Tongue (tissue), 1 donor: ENCODE measurements at regions not wholly inside any gene's neighbourhood (a gene's known extent, or its start where the extent isn't known, plus 50 kb on each side); places are given as distances from the start of the nearest gene placed in this dataset.

ENCODE experiments used
- DNase-seq: peaks from one replicate; pipeline ENCODE4 v3.0.0-alpha.2; 2015

DNA sequence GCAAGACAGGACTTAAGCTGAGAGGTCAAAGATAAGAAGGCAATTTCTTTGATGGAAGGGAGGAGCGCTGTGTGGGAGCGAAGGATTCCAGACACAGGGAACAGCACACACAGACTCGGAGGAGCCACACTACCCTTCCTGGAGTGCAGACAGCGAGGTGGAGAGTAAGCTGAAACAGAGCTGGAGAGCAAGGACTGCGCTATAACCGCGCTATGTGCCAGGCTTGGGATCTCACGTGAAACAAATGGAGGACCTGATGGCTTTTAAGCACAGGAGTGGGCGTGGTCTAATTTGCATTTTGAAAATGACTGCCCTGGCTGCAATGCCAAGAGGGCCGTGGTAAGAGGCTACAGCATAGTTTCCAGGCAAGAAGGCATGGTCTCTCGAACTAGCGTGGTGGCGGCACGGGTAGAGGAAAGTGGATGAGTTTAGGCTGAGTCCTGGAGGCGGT lies 113.9 kb upstream of the SORBS2 start:
- DNase-seq = no peak

DNA sequence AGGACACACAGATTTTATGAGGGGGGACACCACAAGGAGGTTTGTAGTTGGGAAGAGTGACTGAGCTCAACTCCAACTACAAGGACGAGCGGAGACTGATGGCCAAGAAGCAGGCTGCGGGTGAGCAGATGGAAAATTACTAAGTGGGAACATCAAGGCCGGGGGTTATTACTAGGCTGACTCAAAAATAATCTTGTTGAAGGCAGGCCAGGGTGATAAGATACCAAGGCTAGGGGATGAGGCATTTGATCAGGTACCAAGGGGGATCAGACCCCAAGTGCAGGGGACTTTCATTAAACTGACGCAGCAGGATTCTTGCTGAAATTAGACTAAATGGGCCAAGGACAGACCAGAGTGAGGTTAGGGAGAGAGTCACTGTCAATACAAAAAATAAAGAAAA lies 119.4 kb upstream of the SORBS2 start:
- DNase-seq = no peak

DNA sequence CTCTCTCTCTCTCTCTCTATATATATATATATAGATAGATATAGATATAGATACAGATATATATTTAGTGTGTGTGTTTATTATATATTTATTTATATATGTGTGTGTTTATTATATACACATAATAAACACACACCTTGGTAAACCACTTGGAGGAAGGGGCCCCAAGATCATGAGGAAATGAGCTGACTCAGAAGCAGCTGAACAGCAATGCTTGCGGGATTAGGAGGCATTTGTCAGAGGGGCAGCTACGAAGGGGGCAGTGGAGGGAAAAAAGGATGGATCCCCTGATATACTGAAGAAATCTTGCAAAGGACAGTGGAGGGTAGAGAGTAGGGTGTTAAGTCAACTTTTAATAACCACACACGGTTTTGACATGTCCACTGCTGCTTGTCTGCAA lies 120.0 kb upstream of the SORBS2 start:
- DNase-seq = no peak

- DNase-seq = no peak
Measured at GRCh38 chr4:185932491-185932890, 120.5 kb upstream of the SORBS2 start.

- no peak for DNase-seq
Measured at GRCh38 chr4:185933078-185933581, 121.1 kb upstream of the SORBS2 start.

GRCh38 chr4:185936650-185937376 lies 124.8 kb upstream of the SORBS2 start:
- no peak for DNase-seq

DNA sequence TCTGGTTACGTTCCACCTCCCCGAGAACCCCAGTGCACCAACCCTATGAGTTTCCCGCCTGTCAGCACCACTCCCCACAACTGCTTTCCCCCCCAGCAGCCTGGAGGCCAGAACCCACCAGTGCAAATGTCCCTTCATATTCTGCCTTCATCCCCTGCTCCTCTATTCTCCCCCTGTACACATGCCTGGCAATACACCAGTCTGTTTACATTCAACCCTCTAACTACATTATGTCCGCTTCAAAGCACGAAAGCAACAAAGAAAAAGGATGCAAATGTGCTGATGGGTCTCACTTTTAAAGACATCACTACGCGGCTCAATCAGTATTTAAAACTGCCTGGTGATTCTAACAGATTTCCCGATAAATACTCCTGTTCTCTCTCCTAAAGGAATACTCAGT lies 126.7 kb upstream of the SORBS2 start:
- DNase-seq = no peak

DNA sequence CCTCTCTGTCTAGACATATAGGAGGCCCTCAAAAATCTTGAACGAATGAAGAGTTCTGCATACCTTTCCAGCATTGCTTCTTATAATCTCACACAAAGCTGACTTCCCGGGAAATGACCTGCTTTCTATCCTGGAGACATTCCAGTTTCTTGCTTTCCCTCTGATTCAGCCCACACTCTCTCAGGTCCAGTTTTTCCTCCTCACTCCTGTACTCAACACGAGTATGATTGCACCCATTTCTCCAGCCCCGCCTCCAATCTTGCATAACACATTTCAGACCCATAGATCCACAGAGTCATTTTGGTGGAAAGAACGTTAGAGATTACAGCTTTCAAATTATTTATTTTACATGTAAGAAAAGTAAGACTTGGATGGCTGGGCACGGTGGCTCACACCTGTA lies 127.5 kb upstream of the TLR3 start:
- DNase-seq = no peak

- DNase-seq = no peak
Measured at GRCh38 chr4:185945252-185945651, 123.7 kb upstream of the TLR3 start.

DNA sequence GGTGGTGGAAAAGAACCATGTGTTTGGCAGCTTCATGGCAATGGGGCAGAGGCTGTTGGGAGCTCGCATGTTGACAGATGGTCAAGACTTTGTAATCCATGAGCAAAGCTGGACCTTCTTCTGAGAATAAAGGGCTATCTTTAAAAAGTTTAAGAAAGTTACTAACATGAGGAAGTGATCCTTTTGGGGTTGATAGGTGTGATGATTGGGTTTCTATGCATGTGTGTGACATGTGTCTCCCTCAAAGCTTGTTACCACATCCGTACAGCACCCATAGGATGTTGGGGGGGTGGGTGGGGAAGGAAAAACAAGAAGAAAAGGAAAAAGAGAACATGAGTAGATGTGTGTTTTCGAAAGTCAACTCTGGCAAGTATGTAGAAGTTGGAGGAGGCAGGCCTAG lies 123.0 kb upstream of the TLR3 start:
- DNase-seq = no peak

DNA sequence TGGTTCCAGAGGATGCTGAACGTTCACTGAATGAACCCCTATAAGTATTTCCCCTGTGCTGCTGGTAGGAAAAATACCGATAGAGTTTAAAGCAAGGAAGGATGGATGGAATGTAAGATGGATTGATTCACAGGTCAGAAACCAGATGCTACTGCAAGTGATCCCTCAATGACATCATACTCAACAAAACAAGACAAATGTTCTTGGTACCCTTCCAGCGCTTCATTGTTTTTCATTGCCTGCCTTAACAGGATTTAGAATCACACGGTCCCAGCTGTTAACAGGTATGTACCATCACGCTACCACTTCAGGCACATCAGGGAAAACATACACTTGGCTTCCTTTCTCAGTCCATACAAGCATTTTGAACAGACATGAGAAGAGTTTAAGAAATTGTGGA lies 118.1 kb upstream of the TLR3 start:
- DNase-seq = peak; percentile 35

GRCh38 chr4:185955151-185955770 lies 113.7 kb upstream of the TLR3 start:
- no peak for DNase-seq

DNA sequence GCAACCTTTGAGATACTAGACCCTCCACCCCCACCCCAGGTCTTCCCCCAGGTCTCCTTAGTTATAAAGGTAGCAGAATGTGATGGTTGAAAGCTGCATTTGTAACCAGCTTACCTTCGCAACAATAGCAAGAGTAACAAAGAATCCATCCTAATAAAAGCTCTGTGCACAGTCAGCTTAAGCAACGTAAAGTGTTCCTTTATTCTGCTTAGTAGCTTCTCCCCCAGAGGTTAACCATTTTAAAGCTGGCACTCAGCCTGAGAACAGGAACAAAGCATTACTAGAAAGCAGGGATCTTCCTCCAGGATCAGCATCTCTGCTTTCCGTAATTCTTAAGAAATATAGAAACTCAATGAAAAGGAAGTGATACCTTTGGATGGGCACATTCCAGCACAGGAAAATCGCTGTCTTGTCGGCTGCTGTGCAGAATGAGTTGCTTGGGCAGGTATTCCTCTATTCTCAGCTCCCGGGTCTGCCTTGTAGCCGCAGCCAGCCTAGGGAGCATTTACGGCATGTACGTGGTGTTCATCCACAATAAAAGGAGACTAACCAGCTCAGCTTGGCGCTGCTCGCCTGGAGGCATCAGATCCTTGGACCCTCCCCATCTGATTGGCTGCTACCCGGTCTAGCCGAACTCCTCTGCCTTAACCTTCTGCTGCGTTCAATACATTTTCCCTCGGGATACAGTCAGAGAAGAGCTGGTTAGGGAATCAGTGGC lies 113.0 kb upstream of the TLR3 start:
- no peak for DNase-seq

DNA sequence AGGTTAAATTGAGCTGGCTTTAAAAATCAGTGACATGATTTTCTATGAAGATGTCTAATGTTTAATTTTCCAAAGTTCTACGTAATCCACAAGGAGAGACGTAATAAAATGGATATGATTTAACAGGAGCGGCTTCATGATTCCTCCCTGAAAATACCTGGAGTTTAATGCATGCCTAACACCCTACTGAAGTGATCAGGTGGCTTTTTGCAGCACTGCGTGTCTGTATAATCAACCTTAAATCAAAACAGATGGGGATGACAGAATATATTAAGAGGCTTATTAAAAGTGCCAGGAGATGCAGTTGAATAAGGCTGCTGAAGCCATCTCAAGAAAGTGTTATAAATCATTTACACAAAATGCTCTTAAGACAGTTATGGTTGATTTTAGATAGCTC lies 112.4 kb upstream of the TLR3 start:
- no peak for DNase-seq

- no peak for DNase-seq
Measured at GRCh38 chr4:185958094-185958747, 110.7 kb upstream of the TLR3 start.

DNA sequence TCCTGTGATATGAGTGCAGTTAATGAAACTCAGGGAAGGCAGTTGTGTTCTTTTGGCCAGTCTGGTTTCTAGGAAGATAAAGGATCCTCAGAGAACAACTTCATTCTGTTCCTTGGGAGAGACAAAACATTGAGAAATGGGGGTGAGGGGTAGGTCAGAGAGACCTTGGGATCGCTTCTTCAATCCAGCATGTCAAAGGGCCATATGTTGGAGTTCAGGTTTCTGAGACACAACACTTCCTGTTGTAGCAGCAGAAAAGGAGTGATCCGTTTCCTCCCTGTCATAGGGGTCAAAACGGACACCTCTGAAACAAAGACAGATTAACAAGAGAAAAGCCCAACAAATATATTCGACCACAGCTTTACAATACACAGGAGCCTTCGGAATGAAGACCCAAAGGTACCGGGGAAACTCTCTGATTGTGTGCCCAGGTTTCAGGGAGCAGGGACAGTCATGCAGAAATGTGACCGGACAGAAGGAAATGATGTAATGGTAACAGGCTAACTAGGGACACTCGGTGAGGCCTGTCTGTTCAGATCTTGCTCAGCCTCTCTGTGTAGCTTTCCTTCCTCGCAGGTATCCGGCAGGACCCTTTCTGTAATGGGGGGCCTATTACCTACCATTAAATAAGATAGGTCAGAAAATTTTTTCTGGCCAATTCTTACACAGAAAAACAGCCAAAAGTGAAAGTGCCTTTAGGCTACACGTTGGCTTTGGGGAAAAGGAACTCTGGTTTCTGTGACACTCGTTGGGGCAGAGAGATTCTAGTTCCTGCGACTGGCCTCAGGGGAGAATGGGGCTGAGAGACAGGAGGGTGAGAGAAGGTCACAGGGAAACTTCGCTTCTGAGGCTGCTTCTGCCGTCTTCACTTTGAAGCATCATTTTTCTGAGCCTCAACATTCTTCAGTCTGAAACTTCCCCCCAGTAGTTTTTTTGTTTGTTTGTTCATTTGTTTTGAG lies 103.3 kb upstream of the TLR3 start:
- DNase-seq = no peak

- DNase-seq = no peak
Measured at GRCh38 chr4:185966549-185966948, 102.4 kb upstream of the TLR3 start.

DNA sequence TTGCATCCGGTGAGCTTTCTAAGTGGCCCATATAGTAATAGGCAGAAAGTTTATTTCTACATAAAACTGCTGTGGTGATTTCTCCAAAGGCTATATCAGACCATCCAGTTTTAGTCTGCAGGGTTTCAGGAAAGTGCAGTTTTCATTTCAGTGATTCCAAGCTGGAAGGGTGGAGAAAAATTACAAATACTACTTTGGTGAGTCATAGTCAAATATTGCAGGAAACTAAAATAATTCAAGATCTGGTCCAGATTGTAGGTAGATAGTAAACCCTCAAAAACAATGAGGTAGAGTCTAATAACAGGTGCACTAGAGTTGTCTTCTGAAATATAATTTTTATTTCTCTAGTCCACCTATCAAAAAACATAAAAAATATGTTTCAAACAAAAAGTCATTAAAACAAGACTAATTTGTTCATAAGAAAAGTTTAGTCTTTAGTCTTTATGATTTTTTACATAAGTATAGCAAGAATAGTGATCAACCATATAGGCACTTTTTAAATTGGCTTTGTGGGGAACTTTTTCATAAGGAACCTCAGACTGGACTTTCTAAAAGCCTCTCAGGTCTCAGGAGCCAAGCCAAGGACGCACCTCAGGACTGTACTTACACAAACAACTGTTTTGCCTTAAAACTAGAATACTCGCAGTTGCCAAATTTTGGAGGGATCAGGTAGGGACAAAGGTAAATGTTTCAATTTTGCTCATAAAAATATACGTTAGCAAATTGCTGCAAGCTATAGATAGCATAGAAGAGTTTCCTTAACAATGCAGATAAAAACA lies 101.8 kb upstream of the TLR3 start:
- DNase-seq = no peak

DNA sequence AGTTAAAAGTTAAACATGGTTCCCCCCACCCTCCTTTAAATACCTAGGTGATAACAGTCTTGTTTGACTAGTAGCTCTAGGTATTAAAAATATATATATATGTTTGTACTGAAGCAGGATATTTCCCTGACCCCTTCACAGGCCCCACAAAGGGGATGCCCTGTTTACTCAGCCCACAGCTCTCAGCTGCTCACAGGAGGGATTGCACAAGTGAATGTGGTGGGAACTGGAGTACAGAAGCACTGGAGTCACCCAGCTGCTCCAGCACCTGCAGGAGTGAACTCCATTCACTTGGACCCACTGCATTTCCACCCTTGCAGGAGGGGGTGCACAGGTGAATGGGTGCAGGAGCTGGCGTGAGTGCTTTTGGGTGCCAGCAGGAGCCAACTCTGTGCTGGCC lies 99.3 kb upstream of the TLR3 start:
- DNase-seq = no peak

DNA sequence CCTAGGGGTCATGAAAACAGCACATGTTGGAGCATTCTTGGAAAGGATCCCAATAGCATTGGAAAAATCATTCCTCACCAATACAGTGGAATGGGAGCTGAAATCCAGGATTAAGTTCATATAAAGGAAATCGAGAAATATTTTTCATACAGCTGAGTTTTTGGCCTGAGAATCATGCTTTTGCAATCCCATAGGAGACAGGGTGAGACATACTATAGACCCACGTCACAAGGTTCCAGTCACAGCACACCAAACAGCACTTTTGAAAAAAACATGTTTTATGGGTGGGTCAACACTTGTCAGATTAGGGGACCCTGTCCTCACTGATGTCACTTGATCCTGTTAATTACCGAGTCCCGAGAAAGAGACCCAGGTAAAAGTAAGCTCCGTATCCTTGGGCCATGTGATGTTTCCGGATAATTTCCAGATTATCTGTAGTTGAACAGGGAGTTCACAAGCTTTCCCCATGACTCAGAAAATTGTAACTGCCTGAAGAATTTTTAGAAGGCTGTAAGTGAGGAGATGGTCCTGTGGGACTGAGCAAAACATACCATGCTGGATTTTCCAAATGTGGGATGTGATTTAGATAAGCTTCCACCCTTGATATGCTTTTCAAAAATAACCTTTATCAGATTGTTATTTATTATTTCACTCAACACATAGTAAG lies 80.9 kb upstream of the TLR3 start:
- no peak for DNase-seq
